ENCODE measurements at regions not wholly inside any gene's neighbourhood (a gene's known extent, or its start where the extent isn't known, plus 50 kb on each side); places are given as distances from the start of the nearest gene placed in this dataset.

DNA sequence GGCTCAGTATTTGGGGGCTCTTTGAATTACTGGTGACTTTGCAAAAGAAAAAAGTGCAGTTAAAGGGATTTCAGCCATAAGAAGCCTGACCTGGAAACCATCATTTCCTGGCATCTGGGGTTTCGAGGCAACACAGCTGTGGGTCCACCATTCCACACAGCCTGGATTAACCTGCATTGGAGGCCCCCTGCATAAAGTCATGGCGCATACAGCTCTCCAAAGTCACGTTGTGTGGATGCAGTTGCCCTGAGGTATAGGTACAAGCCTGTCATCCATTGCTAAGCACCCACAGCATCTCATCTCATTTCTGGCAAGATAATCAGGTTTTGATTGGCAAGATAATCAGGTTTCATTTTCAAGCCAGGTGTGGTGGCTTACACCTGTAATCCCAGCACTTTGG lies 54.5 kb upstream of the TAGAP start:
- H3K9ac ChIP-seq (ENCODE audit: low read length) = no peak overlapping the region
- no peak for DNase-seq
- no peaks in the 10 kb centered on the region for H4K20me1 ChIP-seq (ENCODE audit: insufficient read depth, low read length)
- H3K27me3 ChIP-seq (replicated peaks; ENCODE audit: insufficient read depth, low read length) = no peaks in the 10 kb centered on the region
- H3K4me3 ChIP-seq (ENCODE audit: low read length) = no peak overlapping the region
- no peaks in the 10 kb centered on the region for H3F3A ChIP-seq (ENCODE audit: insufficient read depth, low read length)
- TF ChIP-seq, protein P1, sequence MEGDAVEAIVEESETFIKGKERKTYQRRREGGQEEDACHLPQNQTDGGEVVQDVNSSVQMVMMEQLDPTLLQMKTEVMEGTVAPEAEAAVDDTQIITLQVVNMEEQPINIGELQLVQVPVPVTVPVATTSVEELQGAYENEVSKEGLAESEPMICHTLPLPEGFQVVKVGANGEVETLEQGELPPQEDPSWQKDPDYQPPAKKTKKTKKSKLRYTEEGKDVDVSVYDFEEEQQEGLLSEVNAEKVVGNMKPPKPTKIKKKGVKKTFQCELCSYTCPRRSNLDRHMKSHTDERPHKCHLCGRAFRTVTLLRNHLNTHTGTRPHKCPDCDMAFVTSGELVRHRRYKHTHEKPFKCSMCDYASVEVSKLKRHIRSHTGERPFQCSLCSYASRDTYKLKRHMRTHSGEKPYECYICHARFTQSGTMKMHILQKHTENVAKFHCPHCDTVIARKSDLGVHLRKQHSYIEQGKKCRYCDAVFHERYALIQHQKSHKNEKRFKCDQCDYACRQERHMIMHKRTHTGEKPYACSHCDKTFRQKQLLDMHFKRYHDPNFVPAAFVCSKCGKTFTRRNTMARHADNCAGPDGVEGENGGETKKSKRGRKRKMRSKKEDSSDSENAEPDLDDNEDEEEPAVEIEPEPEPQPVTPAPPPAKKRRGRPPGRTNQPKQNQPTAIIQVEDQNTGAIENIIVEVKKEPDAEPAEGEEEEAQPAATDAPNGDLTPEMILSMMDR (IDR thresholded peaks at IDR 0.05; ENCODE audit: low read length) = no peak
- TF ChIP-seq EZH2phosphoT487 (IDR thresholded peaks at IDR 0.05; ENCODE audit: low read length) (no peak), EZH2 (optimal IDR thresholded peaks at IDR 0.05; ENCODE audit: low read depth, low read length) (no peak)
- no peak overlapping the region for H3K4me2 ChIP-seq (ENCODE audit: low read depth, low read length)
- no peaks in the 10 kb centered on the region for H3K9me3 ChIP-seq (replicated peaks; ENCODE audit: insufficient read depth, low read length)
- no peaks in the 10 kb centered on the region for H3K9me2 ChIP-seq (replicated peaks; ENCODE audit: insufficient read depth, low read length)
- no peaks in the 10 kb centered on the region for H3K36me3 ChIP-seq (replicated peaks; ENCODE audit: insufficient read depth, low read length)
- no peak overlapping the region for H2AFZ ChIP-seq (ENCODE audit: low read length)
- no peaks in the 10 kb centered on the region for H3K4me1 ChIP-seq (ENCODE audit: low read length)
- H3K27ac ChIP-seq (ENCODE audit: low read length) = no peak overlapping the region
- no peaks in the 10 kb centered on the region for H3K79me2 ChIP-seq (ENCODE audit: low read length)

DNA sequence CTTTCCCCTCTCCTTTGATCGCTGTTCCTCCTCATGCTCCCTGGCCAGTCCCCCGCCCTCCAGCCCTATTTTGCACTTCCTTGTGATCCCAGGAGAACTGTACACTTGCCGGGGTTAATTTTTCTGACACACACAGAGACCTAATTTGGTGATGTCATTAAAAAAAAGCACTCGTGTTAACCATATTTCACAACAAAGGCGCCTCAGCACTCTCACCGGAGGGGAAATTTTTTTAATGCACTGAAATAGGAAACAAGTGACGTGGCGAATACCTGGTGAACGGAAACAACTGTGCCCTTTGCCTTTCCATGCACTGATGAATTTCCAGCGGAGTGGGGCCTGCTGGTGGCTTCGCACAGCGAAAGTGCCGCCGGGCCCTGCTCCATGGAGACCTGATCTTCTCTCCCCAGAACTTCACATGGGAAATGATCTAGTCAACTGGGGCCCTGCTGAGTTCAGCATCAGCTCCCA lies 53.9 kb upstream of the TAGAP start:
- no peak overlapping the region for H3K4me2 ChIP-seq (ENCODE audit: low read depth, low read length)
- no peak overlapping the region for H3K27ac ChIP-seq (ENCODE audit: low read length)
- no peaks in the 10 kb centered on the region for H3F3A ChIP-seq (ENCODE audit: insufficient read depth, low read length)
- H3K9ac ChIP-seq (ENCODE audit: low read length) = no peak overlapping the region
- H3K4me3 ChIP-seq (ENCODE audit: low read length) = no peak overlapping the region
- no peaks in the 10 kb centered on the region for H3K4me1 ChIP-seq (ENCODE audit: low read length)
- DNase-seq = no peak
- no peaks in the 10 kb centered on the region for H3K79me2 ChIP-seq (ENCODE audit: low read length)
- H3K27me3 ChIP-seq (replicated peaks; ENCODE audit: insufficient read depth, low read length) = no peaks in the 10 kb centered on the region
- H4K20me1 ChIP-seq (ENCODE audit: insufficient read depth, low read length) = no peaks in the 10 kb centered on the region
- no peaks in the 10 kb centered on the region for H3K9me2 ChIP-seq (replicated peaks; ENCODE audit: insufficient read depth, low read length)
- TF ChIP-seq, protein P1 (IDR thresholded peaks at IDR 0.05; ENCODE audit: low read length) = no peak
- TF ChIP-seq EZH2 (optimal IDR thresholded peaks at IDR 0.05; ENCODE audit: low read depth, low read length) = no peak
- TF ChIP-seq EZH2phosphoT487 (IDR thresholded peaks at IDR 0.05; ENCODE audit: low read length) = no peak
- no peaks in the 10 kb centered on the region for H3K36me3 ChIP-seq (replicated peaks; ENCODE audit: insufficient read depth, low read length)
- no peaks in the 10 kb centered on the region for H3K9me3 ChIP-seq (replicated peaks; ENCODE audit: insufficient read depth, low read length)
- H2AFZ ChIP-seq (ENCODE audit: low read length) = no peak overlapping the region

GRCh38 chr6:159097256-159097655 lies 52.5 kb upstream of the TAGAP start:
- Histone ChIP-seq H3F3A (ENCODE audit: insufficient read depth, low read length) (no peaks in the 10 kb centered on the region), H4K20me1 (ENCODE audit: insufficient read depth, low read length) (no peaks in the 10 kb centered on the region), H3K9me3 (replicated peaks; ENCODE audit: insufficient read depth, low read length) (no peaks in the 10 kb centered on the region), H3K79me2 (ENCODE audit: low read length) (no peaks in the 10 kb centered on the region), H2AFZ (ENCODE audit: low read length) (no peak overlapping the region), H3K4me2 (ENCODE audit: low read depth, low read length) (no peak overlapping the region), H3K9me2 (replicated peaks; ENCODE audit: insufficient read depth, low read length) (no peaks in the 10 kb centered on the region), H3K9ac (ENCODE audit: low read length) (no peak overlapping the region), H3K27ac (ENCODE audit: low read length) (no peak overlapping the region), H3K4me1 (ENCODE audit: low read length) (no peaks in the 10 kb centered on the region), H3K36me3 (replicated peaks; ENCODE audit: insufficient read depth, low read length) (no peaks in the 10 kb centered on the region), H3K4me3 (ENCODE audit: low read length) (no peak overlapping the region), H3K27me3 (replicated peaks; ENCODE audit: insufficient read depth, low read length) (no peaks in the 10 kb centered on the region)
- DNase-seq = no peak
- TF ChIP-seq, protein P1 (IDR thresholded peaks at IDR 0.05; ENCODE audit: low read length) = no peak
- TF ChIP-seq EZH2 (optimal IDR thresholded peaks at IDR 0.05; ENCODE audit: low read depth, low read length) (no peak), EZH2phosphoT487 (IDR thresholded peaks at IDR 0.05; ENCODE audit: low read length) (no peak)

Data from MM.1S (cell line).